CD4-positive, alpha-beta memory T cell (primary cell): ENCODE measurements at regions not wholly inside any gene's neighbourhood (a gene's known extent, or its start where the extent isn't known, plus 50 kb on each side); places are given as distances from the start of the nearest gene placed in this dataset.

Experiments
- CTCF ChIA-PET: fragments of 350-600 bp; sonication (Branson Sonifier 250); formaldehyde crosslinking; loops from one replicate; lab custom pipeline; 2021; ENCODE audit warnings: inconsistent platforms; ENCODE audit not compliant: partially characterized antibody; lab: Charles Lee
- POLR2A ChIA-PET: fragments of 350-600 bp; sonication (Branson Sonifier 250); formaldehyde crosslinking; loops from one replicate; lab custom pipeline; 2021; ENCODE audit not compliant: partially characterized antibody; lab: Charles Lee
- DNase-seq, 5 donors: peaks; one replicate each; pipeline versions ENCODE4 v3.0.0 to v3.0.0-alpha.2; 2020 to 2022; ENCODE audit warnings: mixed read lengths in 1 of 5
- H3K27ac ChIP-seq: one replicate; pipeline ENCODE4 v1.7.0; 2013; ENCODE audit warnings: low read depth, low read length
- H3K27me3 ChIP-seq: 2 replicates; pipeline ENCODE4 v1.7.0; 2013; ENCODE audit warnings: mild to moderate bottlenecking, low read length, moderate library complexity; ENCODE audit not compliant: insufficient read depth
- H3K36me3 ChIP-seq: 2 replicates; pipeline ENCODE4 v1.7.0; 2013; ENCODE audit warnings: mild to moderate bottlenecking, low read length, moderate library complexity; ENCODE audit not compliant: insufficient read depth
- H3K4me1 ChIP-seq: 2 replicates; pipeline ENCODE4 v1.7.0; 2013; ENCODE audit warnings: mild to moderate bottlenecking, low read length, moderate library complexity; ENCODE audit not compliant: insufficient read depth
- H3K4me3 ChIP-seq, 2 donors: one replicate each; pipeline ENCODE4 v1.7.0; 2013; ENCODE audit warnings: low read length in 2 of 2, mild to moderate bottlenecking in 1 of 2
- H3K9me3 ChIP-seq, 2 donors: one replicate each; pipeline ENCODE4 v1.7.0; 2013; ENCODE audit warnings: low read length in 2 of 2, control low read depth in 1 of 2; ENCODE audit not compliant: control insufficient read depth in 1 of 2
- H3K27ac Mint-ChIP-seq, 7 donors: one replicate each; pipeline ENCODE4 v1.8.0; 2020 to 2021; ENCODE audit warnings: mixed read lengths in 7 of 7, mild to moderate bottlenecking in 6 of 7, inconsistent platforms in 3 of 7, moderate library complexity in 3 of 7
- H3K27me3 Mint-ChIP-seq, 2 donors: one replicate each; pipeline ENCODE4 v1.8.0; 2020 to 2021; ENCODE audit warnings: mixed read lengths in 2 of 2
- H3K36me3 Mint-ChIP-seq, 2 donors: one replicate each; pipeline ENCODE4 v1.8.0; 2020 to 2021; ENCODE audit warnings: mixed read lengths in 2 of 2, inconsistent platforms in 1 of 2, mild to moderate bottlenecking in 1 of 2
- H3K4me1 Mint-ChIP-seq, 4 donors: one replicate each; pipeline ENCODE4 v1.8.0; 2020 to 2021; ENCODE audit warnings: mixed read lengths in 4 of 4, mild to moderate bottlenecking in 1 of 4
- H3K4me3 Mint-ChIP-seq, 8 donors: one replicate each; pipeline ENCODE4 v1.8.0; 2020 to 2021; ENCODE audit warnings: mixed read lengths in 8 of 8, mild to moderate bottlenecking in 7 of 8, moderate library complexity in 6 of 8, inconsistent platforms in 3 of 8
- H3K9me3 Mint-ChIP-seq, 8 donors: one replicate each; pipeline ENCODE4 v1.8.0; 2020 to 2021; ENCODE audit warnings: mixed read lengths in 8 of 8, mild to moderate bottlenecking in 5 of 8, inconsistent platforms in 3 of 8, moderate library complexity in 1 of 8
- intact Hi-C: fragments of 100-400 bp; cut with micrococcal nuclease; formaldehyde crosslinking; loops from one replicate; pipeline ENCODE4 v1.15.1; 2023

- Mint-ChIP-seq H3K9me3 (peaks cover 0 to 3% (median 0%) of the 10 kb centered on the region in 8 donors), H3K27me3 (peaks cover 1 to 2% of the 10 kb centered on the region in 2 donors), H3K27ac (no peak overlapping the region), H3K4me1 (no peaks in the 10 kb centered on the region), H3K36me3 (no peaks in the 10 kb centered on the region), H3K4me3 (no peak overlapping the region)
- no peak for DNase-seq
- POLR2A ChIA-PET, result no interaction called here
- H3K9me3 ChIP-seq, result no peaks in the 10 kb centered on the region
- no peak overlapping the region for H3K4me3 ChIP-seq
- H3K4me1 ChIP-seq, result no peaks in the 10 kb centered on the region
- intact Hi-C loops, result no loop called here
- CTCF ChIA-PET, result no interaction called here
- H3K27me3 ChIP-seq, result no peaks in the 10 kb centered on the region
- H3K27ac ChIP-seq, result no peak overlapping the region
- no peaks in the 10 kb centered on the region for H3K36me3 ChIP-seq
Observed at GRCh38 chr9:75833778-75834177, 56.7 kb upstream of the PCSK5 start.

GRCh38 chr9:75834878-75835277, 55.6 kb upstream of the PCSK5 start:
- no peaks in the 10 kb centered on the region for H3K4me1 Mint-ChIP-seq
- intact Hi-C loops, result no loop called here
- H3K27ac Mint-ChIP-seq, result no peak overlapping the region
- no peak overlapping the region for H3K4me3 Mint-ChIP-seq
- H3K36me3 Mint-ChIP-seq, result no peaks in the 10 kb centered on the region
- ChIA-PET CTCF (no interaction called here), POLR2A (no interaction called here)
- no peaks in the 10 kb centered on the region for H3K9me3 ChIP-seq
- H3K27me3 ChIP-seq, result no peaks in the 10 kb centered on the region
- no peak overlapping the region for H3K4me3 ChIP-seq
- peaks cover 0 to 3% (median 0%) of the 10 kb centered on the region in 8 donors for H3K9me3 Mint-ChIP-seq
- H3K27ac ChIP-seq, result no peak overlapping the region
- DNase-seq, result no peak
- peaks cover 0 to 2% of the 10 kb centered on the region in 2 donors for H3K27me3 Mint-ChIP-seq
- no peaks in the 10 kb centered on the region for H3K4me1 ChIP-seq
- H3K36me3 ChIP-seq, result no peaks in the 10 kb centered on the region
